Colonic mucosa (tissue), 4 donors: ENCODE measurements at regions not wholly inside any gene's neighbourhood (a gene's known extent, or its start where the extent isn't known, plus 50 kb on each side); places are given as distances from the start of the nearest gene placed in this dataset.

Source experiments
- DNase-seq: peaks from one replicate; pipeline ENCODE4 v3.0.0-alpha.2; 2020
- H3K27ac ChIP-seq: fragments of 200-600 bp; one replicate; pipeline ENCODE4 v1.8.0; 2021
- H3K27me3 ChIP-seq: fragments of 200-600 bp; one replicate; pipeline ENCODE4 v1.8.0; 2021
- H3K36me3 ChIP-seq: fragments of 200-600 bp; one replicate; pipeline ENCODE4 v1.8.0; 2021
- H3K4me1 ChIP-seq: fragments of 200-600 bp; one replicate; pipeline ENCODE4 v1.8.0; 2021; ENCODE audit warnings: mild to moderate bottlenecking
- H3K4me3 ChIP-seq: fragments of 200-600 bp; one replicate; pipeline ENCODE4 v1.8.0; 2021
- H3K9ac ChIP-seq, 2 donors: one replicate each; pipeline ENCODE4 v1.7.0; 2013; ENCODE audit warnings: control low read depth in 2 of 2, low read depth in 2 of 2, low read length in 2 of 2
- H3K9me3 ChIP-seq: fragments of 200-600 bp; one replicate; pipeline ENCODE4 v1.8.0; 2021
- intact Hi-C: fragments of 100-400 bp; cut with DNase I; formaldehyde crosslinking; loops from one replicate; pipeline ENCODE4 v1.14.1; 2022
- TF ChIP-seq, protein P1 (sequence below): fragments of 200-600 bp; IDR thresholded peaks from one replicate; pipeline ENCODE4 v1.8.0; 2022; ENCODE audit warnings: antibody characterized with exemption, mild to moderate bottlenecking
- donor health status: healthy.
- donor health status: DM: no; HTN: no; CAD: no.
- donor health status: DM: no; HTN: no; CAD: no.

DNA sequence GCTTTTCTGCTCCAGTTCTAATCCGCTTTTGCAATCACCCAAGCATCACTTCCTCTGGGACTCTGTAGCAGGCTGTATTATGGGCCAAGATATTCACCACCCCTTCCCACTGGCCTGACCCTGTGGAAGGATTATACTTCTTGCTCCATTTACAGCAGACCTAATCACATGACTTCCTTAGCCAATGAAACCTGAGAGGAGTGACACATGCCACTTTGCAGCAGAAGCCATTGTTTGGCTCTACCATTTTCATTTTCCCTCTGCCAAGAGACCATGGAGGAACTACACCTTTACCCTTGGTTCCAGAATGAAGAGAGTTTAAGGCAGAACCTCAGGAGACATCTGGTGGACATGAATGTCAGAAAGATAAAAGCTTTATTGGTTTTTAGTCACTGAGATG is 134.9 kb upstream of the HSD17B12 start:
- no peak overlapping the region for H3K9ac ChIP-seq
- TF ChIP-seq, protein P1, sequence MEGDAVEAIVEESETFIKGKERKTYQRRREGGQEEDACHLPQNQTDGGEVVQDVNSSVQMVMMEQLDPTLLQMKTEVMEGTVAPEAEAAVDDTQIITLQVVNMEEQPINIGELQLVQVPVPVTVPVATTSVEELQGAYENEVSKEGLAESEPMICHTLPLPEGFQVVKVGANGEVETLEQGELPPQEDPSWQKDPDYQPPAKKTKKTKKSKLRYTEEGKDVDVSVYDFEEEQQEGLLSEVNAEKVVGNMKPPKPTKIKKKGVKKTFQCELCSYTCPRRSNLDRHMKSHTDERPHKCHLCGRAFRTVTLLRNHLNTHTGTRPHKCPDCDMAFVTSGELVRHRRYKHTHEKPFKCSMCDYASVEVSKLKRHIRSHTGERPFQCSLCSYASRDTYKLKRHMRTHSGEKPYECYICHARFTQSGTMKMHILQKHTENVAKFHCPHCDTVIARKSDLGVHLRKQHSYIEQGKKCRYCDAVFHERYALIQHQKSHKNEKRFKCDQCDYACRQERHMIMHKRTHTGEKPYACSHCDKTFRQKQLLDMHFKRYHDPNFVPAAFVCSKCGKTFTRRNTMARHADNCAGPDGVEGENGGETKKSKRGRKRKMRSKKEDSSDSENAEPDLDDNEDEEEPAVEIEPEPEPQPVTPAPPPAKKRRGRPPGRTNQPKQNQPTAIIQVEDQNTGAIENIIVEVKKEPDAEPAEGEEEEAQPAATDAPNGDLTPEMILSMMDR, result no peak
- no peak overlapping the region for H3K27ac ChIP-seq
- H3K27me3 ChIP-seq, result no peaks in the 10 kb centered on the region
- H3K9me3 ChIP-seq, result no peaks in the 10 kb centered on the region
- intact Hi-C loops, result no loop called here
- no peak overlapping the region for H3K4me3 ChIP-seq
- no peaks in the 10 kb centered on the region for H3K4me1 ChIP-seq
- no peak for DNase-seq
- H3K36me3 ChIP-seq, result no peaks in the 10 kb centered on the region

DNA sequence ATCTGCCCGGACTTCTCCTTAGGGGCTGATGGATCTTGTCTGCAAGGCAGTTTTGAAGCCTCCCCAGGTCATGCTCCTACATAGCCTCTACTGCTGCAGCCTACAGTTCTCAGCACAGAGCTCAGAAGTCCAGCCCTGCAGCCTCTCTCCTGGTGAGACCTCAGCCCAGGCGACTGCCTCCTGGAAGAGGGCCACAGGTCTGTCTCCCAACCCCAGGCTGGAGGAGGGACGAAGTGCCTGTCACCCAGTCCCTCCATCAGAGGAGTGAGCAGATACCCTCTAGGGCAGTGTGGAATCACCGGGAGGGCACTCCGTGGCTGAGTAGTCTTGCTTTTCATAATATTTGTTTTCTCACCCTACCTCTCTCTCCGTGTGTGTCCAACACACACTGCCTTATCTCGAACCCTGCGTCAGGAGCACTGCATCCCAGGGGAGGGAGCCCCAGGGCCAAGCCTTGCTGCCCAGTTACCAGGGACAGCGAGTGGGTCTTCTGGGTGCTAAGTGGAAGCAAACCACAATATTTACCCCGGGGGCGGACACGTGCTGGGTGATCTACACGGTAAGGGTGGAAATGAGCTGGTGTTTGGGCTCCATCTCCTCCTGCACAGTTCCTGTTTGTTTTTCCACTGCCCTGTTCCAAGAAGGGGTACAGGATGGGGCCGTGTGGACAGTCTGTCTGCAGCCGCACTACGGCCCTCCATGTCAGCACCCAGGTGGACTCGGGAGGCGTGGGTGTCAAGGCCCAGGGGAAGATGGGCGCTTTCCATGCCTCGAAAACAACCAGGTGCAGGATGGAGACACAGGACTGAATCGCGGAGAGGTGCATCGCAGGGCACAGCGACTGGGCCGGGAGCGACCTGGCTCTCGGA is 133.7 kb upstream of the HSD17B12 start:
- Histone ChIP-seq H3K27me3 (no peaks in the 10 kb centered on the region), H3K27ac (no peak overlapping the region), H3K36me3 (no peaks in the 10 kb centered on the region), H3K9me3 (no peaks in the 10 kb centered on the region), H3K4me3 (no peak overlapping the region), H3K4me1 (no peaks in the 10 kb centered on the region), H3K9ac (no peak overlapping the region)
- intact Hi-C loops, result no loop called here
- TF ChIP-seq, protein P1, result no peak
- DNase-seq, result no peak

DNA sequence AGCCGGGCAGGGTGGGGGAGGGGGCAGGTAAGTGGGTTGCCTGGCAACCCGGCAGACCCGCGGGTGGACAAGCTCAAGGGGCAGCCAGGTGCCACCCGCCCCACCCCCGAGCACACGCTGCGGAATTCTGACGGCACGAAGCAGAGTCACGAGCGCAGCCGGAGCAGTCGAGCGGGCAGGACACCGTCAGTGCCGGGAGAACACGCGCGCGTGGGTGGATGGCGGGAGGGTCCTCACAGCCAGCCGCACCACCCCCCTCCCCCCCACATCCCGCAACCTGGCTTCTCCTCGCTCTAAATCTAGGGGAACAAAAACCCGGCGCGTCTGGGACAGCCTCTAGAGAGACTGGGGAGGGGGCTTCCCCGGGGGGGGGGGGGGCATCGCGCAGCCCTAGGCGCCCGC is 133.1 kb upstream of the HSD17B12 start:
- no peak overlapping the region for H3K9ac ChIP-seq
- DNase-seq, result no peak
- no peaks in the 10 kb centered on the region for H3K27me3 ChIP-seq
- intact Hi-C loops, result no loop called here
- H3K27ac ChIP-seq, result no peak overlapping the region
- no peaks in the 10 kb centered on the region for H3K4me1 ChIP-seq
- no peaks in the 10 kb centered on the region for H3K36me3 ChIP-seq
- H3K9me3 ChIP-seq, result no peaks in the 10 kb centered on the region
- no peak overlapping the region for H3K4me3 ChIP-seq
- TF ChIP-seq, protein P1, result no peak

DNA sequence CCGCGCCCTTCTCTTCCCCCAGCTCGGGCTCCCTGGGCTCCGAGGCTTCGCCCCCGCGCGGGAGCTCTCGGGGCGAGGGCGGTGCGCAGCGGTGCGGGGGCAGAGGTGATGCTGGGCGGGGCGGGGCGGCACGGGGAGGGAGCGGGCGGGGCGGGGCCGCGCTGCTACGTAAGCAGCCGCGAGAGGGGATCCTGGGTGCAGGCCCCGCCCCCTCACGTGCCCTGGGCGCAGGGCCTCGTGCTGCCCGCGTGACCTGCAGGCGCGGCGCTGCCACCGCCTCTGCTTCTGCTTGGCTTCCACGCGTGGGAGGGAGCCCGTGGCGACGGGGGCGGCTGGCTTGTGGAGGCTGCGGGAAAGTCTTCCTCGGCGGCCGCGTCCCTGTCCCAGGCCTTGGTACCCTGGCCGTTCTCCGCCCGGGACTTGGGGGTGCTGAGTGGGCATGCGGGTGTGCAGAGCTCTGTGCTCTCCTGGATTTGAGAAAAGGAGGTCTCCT is 132.6 kb upstream of the HSD17B12 start:
- DNase-seq, result no peak
- H3K27me3 ChIP-seq, result no peaks in the 10 kb centered on the region
- no peak overlapping the region for H3K4me3 ChIP-seq
- H3K36me3 ChIP-seq, result no peaks in the 10 kb centered on the region
- H3K4me1 ChIP-seq, result no peaks in the 10 kb centered on the region
- H3K9me3 ChIP-seq, result no peaks in the 10 kb centered on the region
- no peak overlapping the region for H3K27ac ChIP-seq
- TF ChIP-seq, protein P1, result no peak
- intact Hi-C loops, result no loop called here
- no peak overlapping the region for H3K9ac ChIP-seq

DNA sequence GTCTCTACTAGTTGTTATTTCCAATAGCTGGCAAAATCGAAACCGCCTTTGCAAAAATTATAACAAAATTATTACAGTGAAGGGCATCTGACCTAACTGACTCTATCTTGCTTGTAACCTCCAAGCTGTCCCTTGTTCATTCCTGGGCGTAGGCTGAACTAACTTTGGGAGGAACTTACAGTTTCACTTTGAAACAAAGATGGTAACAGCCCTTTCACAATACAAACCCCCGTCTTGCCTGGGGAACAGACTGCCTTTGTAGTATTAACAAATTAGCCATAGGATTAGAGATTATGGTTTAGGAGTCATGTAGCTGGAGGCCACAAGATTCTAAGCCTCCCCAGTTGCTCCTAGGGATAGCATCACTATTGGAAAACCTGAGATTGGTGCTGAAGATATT is 131.6 kb upstream of the HSD17B12 start:
- no peak overlapping the region for H3K4me3 ChIP-seq
- no peak for DNase-seq
- intact Hi-C loops, result no loop called here
- TF ChIP-seq, protein P1, result no peak
- no peaks in the 10 kb centered on the region for H3K36me3 ChIP-seq
- H3K4me1 ChIP-seq, result no peaks in the 10 kb centered on the region
- H3K9me3 ChIP-seq, result no peaks in the 10 kb centered on the region
- no peak overlapping the region for H3K9ac ChIP-seq
- no peaks in the 10 kb centered on the region for H3K27me3 ChIP-seq
- H3K27ac ChIP-seq, result no peak overlapping the region
